ENCODE measurements at regions not wholly inside any gene's neighbourhood (a gene's known extent, or its start where the extent isn't known, plus 50 kb on each side); places are given as distances from the start of the nearest gene placed in this dataset.

- DNase-seq: no peak
Observed at GRCh38 chrX:98380556-98380955, 1496.8 kb downstream of the RPA4 start.

GRCh38 chrX:98398542-98398941 is 1514.8 kb downstream of the RPA4 start:
- DNase-seq: no peak

GRCh38 chrX:98405376-98405775 is 1521.7 kb downstream of the RPA4 start:
- no peak for DNase-seq

- no peak for DNase-seq
Observed at GRCh38 chrX:98407584-98407983, 1523.9 kb downstream of the RPA4 start.

- no peak for DNase-seq
Observed at GRCh38 chrX:98409867-98410266, 1526.2 kb downstream of the RPA4 start.

GRCh38 chrX:98412058-98412457 is 1528.3 kb downstream of the RPA4 start:
- no peak for DNase-seq

GRCh38 chrX:98422536-98422935 is 1538.8 kb downstream of the RPA4 start:
- DNase-seq: no peak

GRCh38 chrX:98432413-98432812 is 1548.7 kb downstream of the RPA4 start:
- no peak for DNase-seq

GRCh38 chrX:98448524-98448923 is 1564.8 kb downstream of the RPA4 start:
- DNase-seq: no peak

GRCh38 chrX:98452456-98452855 is 1568.7 kb downstream of the RPA4 start:
- no peak for DNase-seq

- no peak for DNase-seq
Observed at GRCh38 chrX:98459669-98460068, 1576.0 kb downstream of the RPA4 start.

GRCh38 chrX:98480606-98481005 is 1596.9 kb downstream of the RPA4 start:
- DNase-seq: no peak

- DNase-seq: no peak
Observed at GRCh38 chrX:98481636-98482035, 1597.9 kb downstream of the RPA4 start.

GRCh38 chrX:98490670-98491069 is 1607.0 kb downstream of the RPA4 start:
- DNase-seq: no peak

- no peak for DNase-seq
Observed at GRCh38 chrX:98501426-98501825, 1617.7 kb downstream of the RPA4 start.

GRCh38 chrX:98506907-98507306 is 1623.2 kb downstream of the RPA4 start:
- no peak for DNase-seq

- DNase-seq: no peak
Observed at GRCh38 chrX:98514032-98514431, 1630.3 kb downstream of the RPA4 start.

GRCh38 chrX:98516120-98516519 is 1632.4 kb downstream of the RPA4 start:
- DNase-seq: no peak

GRCh38 chrX:98523026-98523425 is 1639.3 kb downstream of the RPA4 start:
- DNase-seq: no peak

- no peak for DNase-seq
Observed at GRCh38 chrX:98523521-98523920, 1639.8 kb downstream of the RPA4 start.

- DNase-seq: no peak
Observed at GRCh38 chrX:98548519-98548918, 1664.8 kb downstream of the RPA4 start.

GRCh38 chrX:98568795-98569194 is 1685.1 kb downstream of the RPA4 start:
- DNase-seq: no peak

- DNase-seq: no peak
Observed at GRCh38 chrX:98605941-98606340, 1722.2 kb downstream of the RPA4 start.

- DNase-seq: no peak
Observed at GRCh38 chrX:98607739-98608138, 1724.0 kb downstream of the RPA4 start.

GRCh38 chrX:98627645-98628044 is 1743.9 kb downstream of the RPA4 start:
- no peak for DNase-seq

GRCh38 chrX:98637451-98637850 is 1753.7 kb downstream of the RPA4 start:
- no peak for DNase-seq

Data from inflammatory macrophage treated with lipopolysaccharide for 1 hour (primary cell).